Stimulated activated effector memory CD8-positive, alpha-beta T cell treated with anti-CD3 and anti-CD28 coated beads, Interleukin-12 subunit alpha, Interleukin-12 subunit beta, amount 100 ng/mL, for 72 hours (primary cell): ENCODE measurements at regions not wholly inside any gene's neighbourhood (a gene's known extent, or its start where the extent isn't known, plus 50 kb on each side); places are given as distances from the start of the nearest gene placed in this dataset.
"Not testable (repeated sequence)": the region's sequence is repeated elsewhere in the genome, so short reads cannot be mapped to it uniquely, and the experiment has no call there.

Experiments
- ATAC-seq: fragments of 150-1000 bp; cut with Tn5 transposase; 2 replicates; pipeline ENCODE4 v1.10.0; 2021
- DNase-seq, 2 donors: peaks; one replicate each; pipeline ENCODE4 v3.0.0; 2021 to 2022; ENCODE audit warnings: low spot score in 2 of 2
- H3K27ac Mint-ChIP-seq: one replicate; pipeline ENCODE4 v1.8.0; 2022; ENCODE audit warnings: mild to moderate bottlenecking, mixed read lengths
- H3K36me3 Mint-ChIP-seq: one replicate; pipeline ENCODE4 v1.8.0; 2022; ENCODE audit warnings: mild to moderate bottlenecking, mixed read lengths
- H3K4me1 Mint-ChIP-seq: one replicate; pipeline ENCODE4 v1.8.0; 2022; ENCODE audit warnings: mixed read lengths
- H3K4me3 Mint-ChIP-seq: one replicate; pipeline ENCODE4 v1.8.0; 2022; ENCODE audit warnings: mild to moderate bottlenecking, mixed read lengths
- H3K9me3 Mint-ChIP-seq: one replicate; pipeline ENCODE4 v1.8.0; 2022; ENCODE audit warnings: mixed read lengths

- peaks cover 4% of the 10 kb centered on the region for H3K9me3 Mint-ChIP-seq
- DNase-seq, result no peak
- ATAC-seq, result no peak
- no peaks in the 10 kb centered on the region for H3K4me1 Mint-ChIP-seq
- H3K4me3 Mint-ChIP-seq, result no peak overlapping the region
- no peaks in the 10 kb centered on the region for H3K36me3 Mint-ChIP-seq
- H3K27ac Mint-ChIP-seq, result no peak overlapping the region
These were observed 624.2 kb upstream of the SPRY2 start for GRCh38 chr13:80965097-80965496.

DNA sequence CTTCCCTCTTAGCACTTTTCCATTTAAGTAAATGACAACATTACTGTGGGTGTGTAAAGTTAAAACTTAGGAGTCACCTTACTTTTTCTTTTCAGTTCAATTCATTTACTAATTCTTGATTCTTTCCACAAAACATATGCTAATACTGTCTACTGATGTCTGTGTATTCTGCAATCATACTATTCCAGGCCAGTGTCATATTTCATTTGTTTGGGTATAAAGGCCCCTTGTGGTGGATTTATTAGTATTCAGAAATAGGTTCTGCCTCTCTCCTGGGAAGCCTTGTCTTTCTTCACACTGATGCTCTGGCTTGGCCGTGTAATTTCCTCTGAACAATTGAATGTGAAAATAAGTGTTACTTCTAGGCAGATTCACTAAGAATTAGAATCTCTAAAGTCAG is 621.9 kb upstream of the SPRY2 start:
- Mint-ChIP-seq H3K4me1 (no peaks in the 10 kb centered on the region), H3K4me3 (no peak overlapping the region), H3K36me3 (no peaks in the 10 kb centered on the region), H3K27ac (no peak overlapping the region), H3K9me3 (peaks cover 4% of the 10 kb centered on the region)
- ATAC-seq (no peak), DNase-seq (no peak)

DNA sequence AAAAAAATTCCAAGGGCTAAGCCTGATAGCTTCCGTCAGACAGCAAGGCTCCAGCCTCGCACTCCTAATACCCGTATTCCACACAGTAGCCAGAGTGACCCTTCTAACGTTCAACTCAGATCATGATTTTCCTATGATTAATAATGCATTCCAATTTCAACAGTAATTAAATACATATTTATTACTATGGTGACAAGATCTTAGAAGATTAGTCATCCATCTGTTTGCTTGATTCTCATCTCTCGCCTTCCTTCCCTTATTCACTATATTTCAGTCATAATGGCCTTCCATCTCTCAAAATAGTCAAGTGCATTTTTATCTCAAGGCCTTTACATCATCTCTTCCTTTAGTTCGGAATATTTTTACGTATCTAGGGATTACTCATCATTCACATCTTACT is 621.2 kb upstream of the SPRY2 start:
- DNase-seq (no peak), ATAC-seq (no peak)
- Mint-ChIP-seq H3K27ac (no peak overlapping the region), H3K36me3 (no peaks in the 10 kb centered on the region), H3K4me3 (no peak overlapping the region), H3K9me3 (peaks cover 4% of the 10 kb centered on the region), H3K4me1 (no peaks in the 10 kb centered on the region)

GRCh38 chr13:80957019-80957655 is 616.2 kb upstream of the SPRY2 start:
- Mint-ChIP-seq H3K9me3 (peaks cover 4% of the 10 kb centered on the region), H3K27ac (no peak overlapping the region), H3K4me3 (no peak overlapping the region), H3K36me3 (no peaks in the 10 kb centered on the region), H3K4me1 (no peaks in the 10 kb centered on the region)
- no peak for DNase-seq
- ATAC-seq, result no peak

- DNase-seq (no peak), ATAC-seq (no peak)
- Mint-ChIP-seq H3K4me1 (no peaks in the 10 kb centered on the region), H3K36me3 (no peaks in the 10 kb centered on the region), H3K9me3 (no peaks in the 10 kb centered on the region), H3K4me3 (no peak overlapping the region), H3K27ac (no peak overlapping the region)
These were observed 614.6 kb upstream of the SPRY2 start for GRCh38 chr13:80955501-80955900.

DNA sequence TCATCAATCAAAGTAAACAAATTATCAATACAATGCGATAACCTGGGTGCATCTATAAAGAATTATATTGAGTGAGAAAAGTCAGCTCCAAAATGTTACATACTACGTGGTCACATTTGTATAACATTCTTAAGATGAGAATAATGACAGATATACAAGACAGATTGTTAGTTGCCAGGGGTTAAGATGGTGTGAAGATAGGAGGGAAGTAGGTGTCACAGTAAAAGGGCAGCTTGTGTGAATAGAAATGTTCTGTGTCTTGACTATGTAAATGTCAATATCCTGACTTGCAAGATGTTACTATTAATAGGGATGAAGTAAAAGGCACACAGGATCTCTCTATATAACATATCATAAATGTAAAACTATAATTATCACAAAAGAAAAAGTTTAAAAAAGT is 611.2 kb upstream of the SPRY2 start:
- DNase-seq (no peak), ATAC-seq (no peak)
- Mint-ChIP-seq H3K4me1 (no peaks in the 10 kb centered on the region), H3K9me3 (peaks cover 5% of the 10 kb centered on the region), H3K36me3 (no peaks in the 10 kb centered on the region), H3K4me3 (no peak overlapping the region), H3K27ac (no peak overlapping the region)

DNA sequence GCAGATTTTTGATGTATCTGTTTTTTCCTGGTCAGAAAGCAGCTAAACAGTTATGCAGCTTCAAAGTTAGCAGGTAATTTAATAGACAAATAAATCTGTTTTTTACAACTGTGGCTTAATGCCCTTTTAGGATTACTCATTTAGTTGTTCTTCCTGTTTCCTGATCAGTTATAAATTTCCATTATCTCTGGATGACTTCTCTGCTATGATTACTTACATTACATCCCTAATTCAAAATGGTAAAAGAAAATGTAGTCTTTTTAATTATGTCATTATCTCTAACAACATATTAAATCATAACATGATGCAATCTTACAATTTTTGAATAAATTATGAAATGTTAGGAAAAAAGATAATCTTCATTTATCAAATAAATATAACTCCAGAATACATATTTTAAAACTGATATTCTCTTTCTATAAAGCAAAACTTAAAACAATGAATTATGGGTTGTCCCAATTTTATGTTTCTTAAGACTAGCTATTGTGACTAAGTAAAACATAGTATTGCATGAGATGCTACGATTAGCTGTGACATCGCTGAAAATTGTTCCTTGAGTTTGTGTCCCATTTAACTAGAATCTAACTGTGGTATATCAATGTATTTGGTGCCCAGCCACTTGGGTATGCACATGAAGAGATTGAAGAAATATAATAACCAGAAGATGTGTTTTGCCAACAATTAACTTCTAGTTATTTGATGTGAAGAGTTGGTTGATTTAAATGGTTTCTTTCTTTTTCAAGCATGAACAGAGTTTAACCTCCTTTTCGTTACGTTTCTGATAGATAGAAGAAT is 605.3 kb upstream of the SPRY2 start:
- H3K9me3 Mint-ChIP-seq, result peaks cover 10% of the 10 kb centered on the region
- DNase-seq (no peak), ATAC-seq (no peak)
- H3K27ac Mint-ChIP-seq, result no peak overlapping the region
- H3K36me3 Mint-ChIP-seq, result no peaks in the 10 kb centered on the region
- H3K4me1 Mint-ChIP-seq, result no peaks in the 10 kb centered on the region
- no peak overlapping the region for H3K4me3 Mint-ChIP-seq

DNA sequence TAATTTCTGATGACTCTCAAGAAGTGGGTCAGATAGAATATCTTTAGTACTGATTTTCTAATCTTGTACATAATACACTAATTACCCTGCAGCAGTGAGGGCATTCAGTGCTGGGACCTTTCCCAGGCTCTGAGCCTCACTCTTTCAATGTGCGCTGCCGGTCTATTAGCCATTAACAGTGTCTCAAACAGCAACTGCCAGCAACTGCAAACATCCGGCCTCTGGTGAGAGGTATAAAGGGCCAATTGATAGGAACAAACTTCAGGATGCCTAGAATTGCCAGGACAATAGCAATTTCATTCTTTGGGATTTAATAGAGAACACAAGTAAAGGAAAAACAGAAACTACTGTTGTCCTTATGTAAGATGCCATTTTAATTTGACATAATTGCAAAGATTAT is 604.4 kb upstream of the SPRY2 start:
- Mint-ChIP-seq H3K4me1 (no peaks in the 10 kb centered on the region), H3K9me3 (peaks cover 8% of the 10 kb centered on the region), H3K36me3 (no peaks in the 10 kb centered on the region), H3K27ac (no peak overlapping the region), H3K4me3 (no peak overlapping the region)
- ATAC-seq, result no peak
- no peak for DNase-seq

GRCh38 chr13:80939581-80939980 is 598.7 kb upstream of the SPRY2 start:
- Mint-ChIP-seq H3K4me3 (no peak overlapping the region), H3K9me3 (peaks cover 11% of the 10 kb centered on the region), H3K27ac (no peak overlapping the region), H3K4me1 (no peaks in the 10 kb centered on the region), H3K36me3 (no peaks in the 10 kb centered on the region)
- DNase-seq (no peak), ATAC-seq (no peak)

GRCh38 chr13:80931766-80932165 is 590.8 kb upstream of the SPRY2 start:
- no peaks in the 10 kb centered on the region for H3K36me3 Mint-ChIP-seq
- H3K27ac Mint-ChIP-seq, result no peak overlapping the region
- no peaks in the 10 kb centered on the region for H3K9me3 Mint-ChIP-seq
- DNase-seq (no peak), ATAC-seq (no peak)
- H3K4me1 Mint-ChIP-seq, result no peaks in the 10 kb centered on the region
- H3K4me3 Mint-ChIP-seq, result no peak overlapping the region

- no peaks in the 10 kb centered on the region for H3K4me1 Mint-ChIP-seq
- no peak overlapping the region for H3K4me3 Mint-ChIP-seq
- no peak for ATAC-seq
- H3K9me3 Mint-ChIP-seq, result no peaks in the 10 kb centered on the region
- DNase-seq, result no peak
- no peak overlapping the region for H3K27ac Mint-ChIP-seq
- H3K36me3 Mint-ChIP-seq, result no peaks in the 10 kb centered on the region
These were observed 590.2 kb upstream of the SPRY2 start for GRCh38 chr13:80931118-80931517.

- no peak for ATAC-seq
- no peak overlapping the region for H3K4me3 Mint-ChIP-seq
These were observed 587.3 kb upstream of the SPRY2 start for GRCh38 chr13:80928241-80928640.

GRCh38 chr13:80926024-80926423 is 585.1 kb upstream of the SPRY2 start:
- not testable (repeated sequence) for H3K27ac Mint-ChIP-seq, ATAC-seq, H3K36me3 Mint-ChIP-seq, H3K9me3 Mint-ChIP-seq, H3K4me1 Mint-ChIP-seq, DNase-seq, H3K4me3 Mint-ChIP-seq

More at GRCh38 chr13:80928241-80928640, 587.3 kb upstream of the SPRY2 start:
- Mint-ChIP-seq H3K36me3 (no peaks in the 10 kb centered on the region), H3K27ac (no peak overlapping the region), H3K4me1 (no peaks in the 10 kb centered on the region), H3K9me3 (no peaks in the 10 kb centered on the region)
- DNase-seq, result no peak

DNA sequence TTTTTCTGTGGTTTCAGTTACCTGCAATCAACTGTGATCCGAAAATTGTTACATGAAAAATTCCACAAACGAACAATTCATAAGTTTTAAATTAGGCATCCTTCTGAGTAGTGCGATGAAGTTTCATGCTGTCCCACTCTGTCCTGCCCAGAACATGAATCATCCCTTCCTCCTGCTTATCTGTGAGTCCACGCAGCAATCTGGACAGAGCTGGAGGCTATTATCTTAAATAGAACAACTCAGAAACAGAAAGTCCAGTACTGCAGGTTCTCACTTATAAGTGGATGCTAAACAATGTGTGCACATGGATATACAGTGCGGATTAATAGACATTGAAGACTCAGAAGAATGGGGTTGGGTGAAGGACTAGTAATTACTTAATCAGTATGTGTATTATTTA is 583.7 kb upstream of the SPRY2 start:
- Mint-ChIP-seq H3K9me3 (no peaks in the 10 kb centered on the region), H3K27ac (no peak overlapping the region), H3K4me1 (no peaks in the 10 kb centered on the region), H3K36me3 (no peaks in the 10 kb centered on the region), H3K4me3 (no peak overlapping the region)
- ATAC-seq (no peak), DNase-seq (no peak)

DNA sequence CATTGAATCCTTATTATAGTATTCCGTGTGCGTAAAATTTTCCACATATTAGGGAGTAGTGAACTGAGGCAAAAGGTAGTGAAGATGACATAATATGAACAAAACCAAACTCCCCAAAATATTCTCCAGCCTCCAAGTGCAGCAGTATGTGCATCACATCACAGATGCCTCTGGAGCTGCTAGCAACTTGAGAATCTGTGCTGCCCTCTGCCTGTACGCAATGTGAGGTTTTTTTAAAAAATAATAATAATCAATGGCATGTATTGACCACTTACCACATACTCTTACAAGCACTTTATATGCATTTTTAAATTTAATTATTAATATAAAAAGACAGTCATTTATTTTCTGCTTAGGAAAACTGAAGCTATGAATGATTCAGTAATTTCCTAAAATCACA is 583.0 kb upstream of the SPRY2 start:
- no peaks in the 10 kb centered on the region for H3K9me3 Mint-ChIP-seq

DNA sequence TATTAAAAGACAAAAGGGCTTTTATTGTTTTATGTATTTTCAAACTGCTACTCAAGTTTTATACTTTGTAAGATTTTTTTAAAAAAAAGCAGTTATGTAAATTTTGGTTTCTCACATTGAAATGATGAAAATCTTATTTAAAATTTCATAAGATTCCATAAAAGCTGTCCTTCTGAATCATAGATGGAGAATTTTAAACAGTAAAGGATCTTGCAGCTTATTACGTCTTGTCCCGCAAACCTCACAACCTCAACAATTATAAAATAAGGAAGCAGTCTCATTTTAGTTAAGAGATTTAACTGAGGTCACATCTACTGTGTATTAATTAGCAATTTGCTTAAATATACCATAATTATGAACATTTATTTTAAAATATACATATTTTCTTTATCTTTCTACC is 581.0 kb upstream of the SPRY2 start:
- no peak overlapping the region for H3K4me3 Mint-ChIP-seq
- no peaks in the 10 kb centered on the region for H3K36me3 Mint-ChIP-seq
- no peaks in the 10 kb centered on the region for H3K9me3 Mint-ChIP-seq
- ATAC-seq (no peak), DNase-seq (no peak)
- H3K27ac Mint-ChIP-seq, result no peak overlapping the region
- H3K4me1 Mint-ChIP-seq, result no peaks in the 10 kb centered on the region

More for the DNA sequence above, 583.0 kb upstream of the SPRY2 start:
- no peak overlapping the region for H3K27ac Mint-ChIP-seq
- no peak overlapping the region for H3K4me3 Mint-ChIP-seq
- DNase-seq, result no peak
- ATAC-seq, result no peak
- H3K36me3 Mint-ChIP-seq, result no peaks in the 10 kb centered on the region
- H3K4me1 Mint-ChIP-seq, result no peaks in the 10 kb centered on the region
